ENCODE measurements at regions not wholly inside any gene's neighbourhood (a gene's known extent, or its start where the extent isn't known, plus 50 kb on each side); places are given as distances from the start of the nearest gene placed in this dataset.

- TF ChIP-seq, protein P1, sequence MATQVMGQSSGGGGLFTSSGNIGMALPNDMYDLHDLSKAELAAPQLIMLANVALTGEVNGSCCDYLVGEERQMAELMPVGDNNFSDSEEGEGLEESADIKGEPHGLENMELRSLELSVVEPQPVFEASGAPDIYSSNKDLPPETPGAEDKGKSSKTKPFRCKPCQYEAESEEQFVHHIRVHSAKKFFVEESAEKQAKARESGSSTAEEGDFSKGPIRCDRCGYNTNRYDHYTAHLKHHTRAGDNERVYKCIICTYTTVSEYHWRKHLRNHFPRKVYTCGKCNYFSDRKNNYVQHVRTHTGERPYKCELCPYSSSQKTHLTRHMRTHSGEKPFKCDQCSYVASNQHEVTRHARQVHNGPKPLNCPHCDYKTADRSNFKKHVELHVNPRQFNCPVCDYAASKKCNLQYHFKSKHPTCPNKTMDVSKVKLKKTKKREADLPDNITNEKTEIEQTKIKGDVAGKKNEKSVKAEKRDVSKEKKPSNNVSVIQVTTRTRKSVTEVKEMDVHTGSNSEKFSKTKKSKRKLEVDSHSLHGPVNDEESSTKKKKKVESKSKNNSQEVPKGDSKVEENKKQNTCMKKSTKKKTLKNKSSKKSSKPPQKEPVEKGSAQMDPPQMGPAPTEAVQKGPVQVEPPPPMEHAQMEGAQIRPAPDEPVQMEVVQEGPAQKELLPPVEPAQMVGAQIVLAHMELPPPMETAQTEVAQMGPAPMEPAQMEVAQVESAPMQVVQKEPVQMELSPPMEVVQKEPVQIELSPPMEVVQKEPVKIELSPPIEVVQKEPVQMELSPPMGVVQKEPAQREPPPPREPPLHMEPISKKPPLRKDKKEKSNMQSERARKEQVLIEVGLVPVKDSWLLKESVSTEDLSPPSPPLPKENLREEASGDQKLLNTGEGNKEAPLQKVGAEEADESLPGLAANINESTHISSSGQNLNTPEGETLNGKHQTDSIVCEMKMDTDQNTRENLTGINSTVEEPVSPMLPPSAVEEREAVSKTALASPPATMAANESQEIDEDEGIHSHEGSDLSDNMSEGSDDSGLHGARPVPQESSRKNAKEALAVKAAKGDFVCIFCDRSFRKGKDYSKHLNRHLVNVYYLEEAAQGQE (tag by site-specific recombination; IDR thresholded peaks at IDR 0.05), result no peak
- TF ChIP-seq ZNF624 (tag by site-specific recombination; IDR thresholded peaks at IDR 0.05), result no peak
- no peak for TF ChIP-seq ZSCAN30 (tag by site-specific recombination; IDR thresholded peaks at IDR 0.05)
- no peak for TF ChIP-seq ZNF830 (tag by site-specific recombination; IDR thresholded peaks at IDR 0.05; ENCODE audit: low read depth)
- no peak for TF ChIP-seq ZNF211 (tag by site-specific recombination; IDR thresholded peaks at IDR 0.05; ENCODE audit: low read depth)
- TF ChIP-seq IKZF3 (tag by site-specific recombination; IDR thresholded peaks at IDR 0.05), result no peak
- TF ChIP-seq PATZ1 (tag by site-specific recombination; IDR thresholded peaks at IDR 0.05), result no peak
Measured at GRCh38 chr13:56352901-56353300, 787.8 kb upstream of the PRR20A start (continued).

GRCh38 chr13:56356690-56357089 is 784.0 kb upstream of the PRR20A start:
- H3K9me3 ChIP-seq (ENCODE audit: control insufficient read depth, insufficient read depth, low read depth, low read length), result no peaks in the 10 kb centered on the region
- H3K27ac ChIP-seq (ENCODE audit: extremely low read depth, low read depth, low read length), result no peak overlapping the region
- ChIA-PET POLR2A (no interaction called here), CTCF (no interaction called here)
- no peak overlapping the region for H3K4me3 ChIP-seq (ENCODE audit: low read depth, low read length)
- no peaks in the 10 kb centered on the region for H3K4me1 ChIP-seq (ENCODE audit: control insufficient read depth, insufficient read depth, low read length)
- no peak for TF ChIP-seq ZNF302 (tag by site-specific recombination; IDR thresholded peaks at IDR 0.05; ENCODE audit: low read depth)
- no peak for TF ChIP-seq ZNF677 (tag by site-specific recombination; IDR thresholded peaks at IDR 0.05)
- no peak for TF ChIP-seq ZNF571 (tag by site-specific recombination; IDR thresholded peaks at IDR 0.05)
- TF ChIP-seq ZNF701 (tag by site-specific recombination; IDR thresholded peaks at IDR 0.05), result no peak
- TF ChIP-seq, protein P2, sequence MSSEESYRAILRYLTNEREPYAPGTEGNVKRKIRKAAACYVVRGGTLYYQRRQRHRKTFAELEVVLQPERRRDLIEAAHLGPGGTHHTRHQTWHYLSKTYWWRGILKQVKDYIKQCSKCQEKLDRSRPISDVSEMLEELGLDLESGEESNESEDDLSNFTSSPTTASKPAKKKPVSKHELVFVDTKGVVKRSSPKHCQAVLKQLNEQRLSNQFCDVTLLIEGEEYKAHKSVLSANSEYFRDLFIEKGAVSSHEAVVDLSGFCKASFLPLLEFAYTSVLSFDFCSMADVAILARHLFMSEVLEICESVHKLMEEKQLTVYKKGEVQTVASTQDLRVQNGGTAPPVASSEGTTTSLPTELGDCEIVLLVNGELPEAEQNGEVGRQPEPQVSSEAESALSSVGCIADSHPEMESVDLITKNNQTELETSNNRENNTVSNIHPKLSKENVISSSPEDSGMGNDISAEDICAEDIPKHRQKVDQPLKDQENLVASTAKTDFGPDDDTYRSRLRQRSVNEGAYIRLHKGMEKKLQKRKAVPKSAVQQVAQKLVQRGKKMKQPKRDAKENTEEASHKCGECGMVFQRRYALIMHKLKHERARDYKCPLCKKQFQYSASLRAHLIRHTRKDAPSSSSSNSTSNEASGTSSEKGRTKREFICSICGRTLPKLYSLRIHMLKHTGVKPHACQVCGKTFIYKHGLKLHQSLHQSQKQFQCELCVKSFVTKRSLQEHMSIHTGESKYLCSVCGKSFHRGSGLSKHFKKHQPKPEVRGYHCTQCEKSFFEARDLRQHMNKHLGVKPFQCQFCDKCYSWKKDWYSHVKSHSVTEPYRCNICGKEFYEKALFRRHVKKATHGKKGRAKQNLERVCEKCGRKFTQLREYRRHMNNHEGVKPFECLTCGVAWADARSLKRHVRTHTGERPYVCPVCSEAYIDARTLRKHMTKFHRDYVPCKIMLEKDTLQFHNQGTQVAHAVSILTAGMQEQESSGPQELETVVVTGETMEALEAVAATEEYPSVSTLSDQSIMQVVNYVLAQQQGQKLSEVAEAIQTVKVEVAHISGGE (tag by site-specific recombination; conservative IDR thresholded peaks at IDR 0.05; ENCODE audit: low read depth), result no peak
- H3K36me3 ChIP-seq (ENCODE audit: control insufficient read depth in 2 of 2, insufficient read depth in 1 of 2, low read length in 2 of 2), result no peaks in the 10 kb centered on the region

DNA sequence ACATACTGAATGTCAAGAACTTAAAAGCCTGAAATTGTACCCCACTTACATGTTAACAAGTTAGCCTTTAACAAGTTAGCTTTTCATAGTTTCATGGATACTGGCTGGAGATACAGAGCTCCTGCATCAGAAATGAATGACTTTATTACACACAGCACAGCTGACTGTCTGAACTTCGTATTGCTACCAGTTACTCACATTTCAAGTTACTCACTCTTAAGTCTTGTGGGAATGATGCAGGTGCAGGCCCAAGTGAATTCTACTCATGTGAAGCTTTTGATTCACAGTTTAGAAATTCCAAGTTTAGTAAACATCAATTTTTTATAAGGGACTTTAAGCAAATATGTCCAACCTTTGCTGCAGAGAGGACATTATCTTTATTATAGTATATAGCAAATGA is 762.2 kb upstream of the PRR20A start:
- CTCF ChIA-PET, result no interaction called here
- Histone ChIP-seq H3K9me3 (ENCODE audit: control insufficient read depth, insufficient read depth, low read depth, low read length) (no peaks in the 10 kb centered on the region), H3K4me1 (ENCODE audit: control insufficient read depth, insufficient read depth, low read length) (no peaks in the 10 kb centered on the region), H3K36me3 (ENCODE audit: control insufficient read depth in 2 of 2, insufficient read depth in 1 of 2, low read length in 2 of 2) (no peaks in the 10 kb centered on the region), H3K27ac (ENCODE audit: extremely low read depth, low read depth, low read length) (no peak overlapping the region), H3K4me3 (ENCODE audit: low read depth, low read length) (no peak overlapping the region)
- POLR2A ChIA-PET, result no interaction called here
- no peak for TF ChIP-seq ZNF146 (tag by site-specific recombination; IDR thresholded peaks at IDR 0.05)
- TF ChIP-seq ZNF155 (tag by site-specific recombination; IDR thresholded peaks at IDR 0.05), result no peak
- no peak for TF ChIP-seq ZBTB8A (tag by site-specific recombination; IDR thresholded peaks at IDR 0.05)
- no peak for TF ChIP-seq ZNF324 (tag by site-specific recombination; IDR thresholded peaks at IDR 0.05)
- TF ChIP-seq ZNF391 (tag by site-specific recombination; IDR thresholded peaks at IDR 0.05; ENCODE audit: borderline replicate concordance, low read depth), result no peak
- TF ChIP-seq, protein P3, sequence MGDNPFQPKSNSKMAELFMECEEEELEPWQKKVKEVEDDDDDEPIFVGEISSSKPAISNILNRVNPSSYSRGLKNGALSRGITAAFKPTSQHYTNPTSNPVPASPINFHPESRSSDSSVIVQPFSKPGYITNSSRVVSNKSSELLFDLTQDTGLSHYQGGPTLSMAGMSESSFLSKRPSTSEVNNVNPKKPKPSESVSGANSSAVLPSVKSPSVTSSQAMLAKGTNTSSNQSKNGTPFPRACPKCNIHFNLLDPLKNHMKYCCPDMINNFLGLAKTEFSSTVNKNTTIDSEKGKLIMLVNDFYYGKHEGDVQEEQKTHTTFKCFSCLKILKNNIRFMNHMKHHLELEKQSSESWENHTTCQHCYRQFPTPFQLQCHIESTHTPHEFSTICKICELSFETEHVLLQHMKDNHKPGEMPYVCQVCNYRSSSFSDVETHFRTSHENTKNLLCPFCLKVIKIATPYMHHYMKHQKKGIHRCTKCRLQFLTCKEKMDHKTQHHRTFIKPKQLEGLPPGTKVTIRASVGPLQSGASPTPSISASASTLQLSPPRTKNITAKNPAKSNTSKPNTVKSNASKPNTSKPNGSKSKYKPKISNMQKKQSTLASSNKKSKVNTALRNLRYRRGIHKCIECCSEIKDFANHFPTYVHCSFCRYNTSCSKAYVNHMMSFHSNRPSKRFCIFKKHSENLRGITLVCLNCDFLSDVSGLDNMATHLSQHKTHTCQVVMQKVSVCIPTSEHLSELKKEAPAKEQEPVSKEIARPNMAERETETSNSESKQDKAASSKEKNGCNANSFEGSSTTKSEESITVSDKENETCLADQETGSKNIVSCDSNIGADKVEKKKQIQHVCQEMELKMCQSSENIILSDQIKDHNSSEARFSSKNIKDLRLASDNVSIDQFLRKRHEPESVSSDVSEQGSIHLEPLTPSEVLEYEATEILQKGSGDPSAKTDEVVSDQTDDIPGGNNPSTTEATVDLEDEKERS (tag by site-specific recombination; IDR thresholded peaks at IDR 0.05), result no peak
- TF ChIP-seq ZFP69B (tag by site-specific recombination; IDR thresholded peaks at IDR 0.05), result no peak
- TF ChIP-seq ZNF433 (tag by site-specific recombination; IDR thresholded peaks at IDR 0.05; ENCODE audit: low read depth), result no peak
- TF ChIP-seq ZFHX2 (tag by site-specific recombination; conservative IDR thresholded peaks at IDR 0.05), result no peak
